ENCODE measurements at regions not wholly inside any gene's neighbourhood (a gene's known extent, or its start where the extent isn't known, plus 50 kb on each side); places are given as distances from the start of the nearest gene placed in this dataset.

GRCh38 chr12:93027041-93027440 is 97.9 kb upstream of the EEA1 start:
- TF ChIP-seq POLR2A (IDR thresholded peaks at IDR 0.05; ENCODE audit: low read depth, low read length) (no peak), CTCF (conservative IDR thresholded peaks at IDR 0.05; ENCODE audit: low read depth, low read length) (no peak), RCOR1 (IDR thresholded peaks at IDR 0.05; ENCODE audit: insufficient replicate concordance, low read length) (no peak), ELK1 (IDR thresholded peaks at IDR 0.05; ENCODE audit: borderline replicate concordance, low read depth, low read length) (no peak)
- TF ChIP-seq, protein P1, sequence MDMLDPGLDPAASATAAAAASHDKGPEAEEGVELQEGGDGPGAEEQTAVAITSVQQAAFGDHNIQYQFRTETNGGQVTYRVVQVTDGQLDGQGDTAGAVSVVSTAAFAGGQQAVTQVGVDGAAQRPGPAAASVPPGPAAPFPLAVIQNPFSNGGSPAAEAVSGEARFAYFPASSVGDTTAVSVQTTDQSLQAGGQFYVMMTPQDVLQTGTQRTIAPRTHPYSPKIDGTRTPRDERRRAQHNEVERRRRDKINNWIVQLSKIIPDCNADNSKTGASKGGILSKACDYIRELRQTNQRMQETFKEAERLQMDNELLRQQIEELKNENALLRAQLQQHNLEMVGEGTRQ (IDR thresholded peaks at IDR 0.05; ENCODE audit: low read depth, low read length): no peak

Measured in IMR-90 (cell line).